ENCODE measurements at regions not wholly inside any gene's neighbourhood (a gene's known extent, or its start where the extent isn't known, plus 50 kb on each side); places are given as distances from the start of the nearest gene placed in this dataset.

- no peak for ATAC-seq (ENCODE audit: poor library complexity)
- Mint-ChIP-seq H3K27ac (no peak overlapping the region), H3K4me1 (ENCODE audit: low read depth) (no peaks in the 10 kb centered on the region), H3K36me3 (ENCODE audit: low read depth) (no peaks in the 10 kb centered on the region), H3K27me3 (peaks cover 5% of the 10 kb centered on the region), H3K9me3 (peaks cover 3% of the 10 kb centered on the region), H3K4me3 (no peak overlapping the region)
- no peaks in the 10 kb centered on the region for H3K4me1 ChIP-seq (ENCODE audit: insufficient read depth, low read length)
- H3K36me3 ChIP-seq (ENCODE audit: insufficient read depth, low read length) = no peaks in the 10 kb centered on the region
- H3K4me3 ChIP-seq (ENCODE audit: low read length) = no peak overlapping the region
- DNase-seq = no peak
- ChIA-PET POLR2A (no interaction called here), CTCF (no interaction called here)
- H3K27me3 ChIP-seq (ENCODE audit: control insufficient read depth in 1 of 2, insufficient read depth in 2 of 2, low read length in 2 of 2) = no peaks in the 10 kb centered on the region
- H3K27ac ChIP-seq (ENCODE audit: low read depth in 1 of 2, low read length in 2 of 2) = no peak overlapping the region
- TF ChIP-seq CTCF (IDR thresholded peaks at IDR 0.05) = no peak
- intact Hi-C loops (cut with DNase I, micrococcal nuclease) = no loop called here
- H3K9me3 ChIP-seq (ENCODE audit: control insufficient read depth in 1 of 2, insufficient read depth in 1 of 2, low read length in 2 of 2) = no peaks in the 10 kb centered on the region
Observed at GRCh38 chr16:54687043-54687899, 243.4 kb upstream of the IRX5 start.

GRCh38 chr16:54685682-54686081 is 245.0 kb upstream of the IRX5 start:
- H3K4me3 ChIP-seq (ENCODE audit: low read length) = no peak overlapping the region
- no peak for ATAC-seq (ENCODE audit: poor library complexity)
- Mint-ChIP-seq H3K27ac (no peak overlapping the region), H3K36me3 (ENCODE audit: low read depth) (no peaks in the 10 kb centered on the region), H3K27me3 (no peaks in the 10 kb centered on the region), H3K4me1 (ENCODE audit: low read depth) (no peaks in the 10 kb centered on the region), H3K4me3 (no peak overlapping the region), H3K9me3 (peaks cover 3% of the 10 kb centered on the region)
- no peaks in the 10 kb centered on the region for H3K36me3 ChIP-seq (ENCODE audit: insufficient read depth, low read length)
- intact Hi-C loops (cut with DNase I, micrococcal nuclease) = no loop called here
- DNase-seq = no peak
- H3K27me3 ChIP-seq (ENCODE audit: control insufficient read depth in 1 of 2, insufficient read depth in 2 of 2, low read length in 2 of 2) = no peaks in the 10 kb centered on the region
- no peak for TF ChIP-seq CTCF (IDR thresholded peaks at IDR 0.05)
- ChIA-PET POLR2A (no interaction called here), CTCF (no interaction called here)
- no peaks in the 10 kb centered on the region for H3K9me3 ChIP-seq (ENCODE audit: control insufficient read depth in 1 of 2, insufficient read depth in 1 of 2, low read length in 2 of 2)
- H3K27ac ChIP-seq (ENCODE audit: low read depth in 1 of 2, low read length in 2 of 2) = no peak overlapping the region
- no peaks in the 10 kb centered on the region for H3K4me1 ChIP-seq (ENCODE audit: insufficient read depth, low read length)

GRCh38 chr16:54679531-54679930 is 251.1 kb upstream of the IRX5 start:
- Mint-ChIP-seq H3K27me3 (no peaks in the 10 kb centered on the region), H3K36me3 (ENCODE audit: low read depth) (no peaks in the 10 kb centered on the region), H3K4me1 (ENCODE audit: low read depth) (no peaks in the 10 kb centered on the region), H3K4me3 (no peak overlapping the region), H3K27ac (no peak overlapping the region), H3K9me3 (peaks cover 4% of the 10 kb centered on the region)
- H3K36me3 ChIP-seq (ENCODE audit: insufficient read depth, low read length) = no peaks in the 10 kb centered on the region
- H3K9me3 ChIP-seq (ENCODE audit: control insufficient read depth in 1 of 2, insufficient read depth in 1 of 2, low read length in 2 of 2) = peaks cover 0 to 3% of the 10 kb centered on the region in 2 experiments
- no peaks in the 10 kb centered on the region for H3K4me1 ChIP-seq (ENCODE audit: insufficient read depth, low read length)
- TF ChIP-seq CTCF (IDR thresholded peaks at IDR 0.05) = no peak
- intact Hi-C loops (cut with DNase I, micrococcal nuclease) = no loop called here
- ChIA-PET CTCF (no interaction called here), POLR2A (no interaction called here)
- no peak overlapping the region for H3K4me3 ChIP-seq (ENCODE audit: low read length)
- no peak for ATAC-seq (ENCODE audit: poor library complexity)
- no peak overlapping the region for H3K27ac ChIP-seq (ENCODE audit: low read depth in 1 of 2, low read length in 2 of 2)
- no peak for DNase-seq
- no peaks in the 10 kb centered on the region for H3K27me3 ChIP-seq (ENCODE audit: control insufficient read depth in 1 of 2, insufficient read depth in 2 of 2, low read length in 2 of 2)

Measured in CD4-positive, alpha-beta T cell (primary cell).